Duodenal mucosa (tissue), 2 donors: ENCODE measurements at regions not wholly inside any gene's neighbourhood (a gene's known extent, or its start where the extent isn't known, plus 50 kb on each side); places are given as distances from the start of the nearest gene placed in this dataset.

ENCODE experiments used
- H3K27ac ChIP-seq: one replicate; pipeline ENCODE4 v1.7.0; 2013; ENCODE audit warnings: low read depth, low read length
- H3K27me3 ChIP-seq, 2 donors: one replicate each; pipeline ENCODE4 v1.7.0; 2013; ENCODE audit warnings: low read length in 2 of 2, control low read depth in 1 of 2; ENCODE audit not compliant: insufficient read depth in 2 of 2, control insufficient read depth in 1 of 2
- H3K36me3 ChIP-seq, 2 donors: one replicate each; pipeline ENCODE4 v1.7.0; 2013; ENCODE audit warnings: low read length in 2 of 2, control low read depth in 1 of 2; ENCODE audit not compliant: insufficient read depth in 2 of 2, control insufficient read depth in 1 of 2
- H3K4me1 ChIP-seq, 2 donors: one replicate each; pipeline ENCODE4 v1.7.0; 2013; ENCODE audit warnings: low read length in 2 of 2, control low read depth in 1 of 2; ENCODE audit not compliant: insufficient read depth in 2 of 2, control insufficient read depth in 1 of 2
- H3K4me3 ChIP-seq, 2 donors: one replicate each; pipeline ENCODE4 v1.7.0; 2013; ENCODE audit warnings: low read length in 2 of 2, low read depth in 1 of 2
- H3K9ac ChIP-seq, 2 donors: one replicate each; pipeline ENCODE4 v1.7.0; 2013; ENCODE audit warnings: low read length in 2 of 2, low read depth in 1 of 2
- H3K9me3 ChIP-seq, 2 donors: one replicate each; pipeline ENCODE4 v1.7.0; 2013; ENCODE audit warnings: low read length in 2 of 2, control low read depth in 1 of 2; ENCODE audit not compliant: control insufficient read depth in 1 of 2

- H3K36me3 ChIP-seq: no peaks in the 10 kb centered on the region
- no peak overlapping the region for H3K27ac ChIP-seq
- peaks cover 6 to 12% of the 10 kb centered on the region in 2 donors for H3K4me1 ChIP-seq
- no peaks in the 10 kb centered on the region for H3K27me3 ChIP-seq
- H3K4me3 ChIP-seq: no peak overlapping the region
- peaks cover 7 to 8% of the 10 kb centered on the region in 2 donors for H3K9me3 ChIP-seq
- H3K9ac ChIP-seq: no peak overlapping the region
These were observed 153.6 kb downstream of the SNX18 start for GRCh38 chr5:54671111-54671531.

- Histone ChIP-seq H3K4me1 (peaks cover 6 to 12% of the 10 kb centered on the region in 2 donors), H3K27me3 (no peaks in the 10 kb centered on the region), H3K36me3 (no peaks in the 10 kb centered on the region), H3K9me3 (peaks cover 7 to 8% of the 10 kb centered on the region in 2 donors), H3K4me3 (no peak overlapping the region), H3K9ac (no peak overlapping the region), H3K27ac (no peak overlapping the region)
These were observed 152.7 kb downstream of the SNX18 start for GRCh38 chr5:54670281-54670680.

- H3K4me3 ChIP-seq: no peak overlapping the region
- no peak overlapping the region for H3K27ac ChIP-seq
- peaks cover 6 to 12% of the 10 kb centered on the region in 2 donors for H3K4me1 ChIP-seq
These were observed 152.3 kb downstream of the SNX18 start for GRCh38 chr5:54669845-54670244.

GRCh38 chr5:54669285-54669684, 151.7 kb downstream of the SNX18 start:
- no peaks in the 10 kb centered on the region for H3K36me3 ChIP-seq
- no peak overlapping the region for H3K9ac ChIP-seq
- peaks cover 7 to 8% of the 10 kb centered on the region in 2 donors for H3K9me3 ChIP-seq
- no peaks in the 10 kb centered on the region for H3K27me3 ChIP-seq
- H3K4me3 ChIP-seq: no peak overlapping the region
- no peak overlapping the region for H3K27ac ChIP-seq
- H3K4me1 ChIP-seq: peaks cover 6 to 12% of the 10 kb centered on the region in 2 donors

More at GRCh38 chr5:54669845-54670244, 152.3 kb downstream of the SNX18 start:
- Histone ChIP-seq H3K9me3 (peaks cover 7 to 8% of the 10 kb centered on the region in 2 donors), H3K36me3 (no peaks in the 10 kb centered on the region), H3K9ac (no peak overlapping the region), H3K27me3 (no peaks in the 10 kb centered on the region)

- H3K9me3 ChIP-seq: peaks cover 7 to 8% of the 10 kb centered on the region in 2 donors
These were observed 150.5 kb downstream of the SNX18 start for GRCh38 chr5:54668096-54668495.

GRCh38 chr5:54667136-54667535, 149.6 kb downstream of the SNX18 start:
- Histone ChIP-seq H3K9me3 (peaks cover 3% of the 10 kb centered on the region in 2 donors), H3K4me3 (no peak overlapping the region), H3K4me1 (no peaks in the 10 kb centered on the region), H3K36me3 (no peaks in the 10 kb centered on the region), H3K9ac (no peak overlapping the region), H3K27ac (no peak overlapping the region), H3K27me3 (no peaks in the 10 kb centered on the region)

More at GRCh38 chr5:54668096-54668495, 150.5 kb downstream of the SNX18 start:
- no peak overlapping the region for H3K27ac ChIP-seq
- no peaks in the 10 kb centered on the region for H3K27me3 ChIP-seq
- H3K4me1 ChIP-seq: peaks cover 0 to 2% of the 10 kb centered on the region in 2 donors
- H3K4me3 ChIP-seq: no peak overlapping the region
- no peaks in the 10 kb centered on the region for H3K36me3 ChIP-seq
- H3K9ac ChIP-seq: no peak overlapping the region

- Histone ChIP-seq H3K27me3 (no peaks in the 10 kb centered on the region), H3K4me1 (no peaks in the 10 kb centered on the region), H3K9ac (no peak overlapping the region), H3K9me3 (no peaks in the 10 kb centered on the region), H3K36me3 (no peaks in the 10 kb centered on the region), H3K27ac (no peak overlapping the region), H3K4me3 (no peak overlapping the region)
These were observed 146.3 kb downstream of the SNX18 start for GRCh38 chr5:54663866-54664265.

GRCh38 chr5:54661111-54661510, 143.6 kb downstream of the SNX18 start:
- Histone ChIP-seq H3K9me3 (no peaks in the 10 kb centered on the region), H3K27me3 (no peaks in the 10 kb centered on the region), H3K36me3 (no peaks in the 10 kb centered on the region), H3K27ac (no peak overlapping the region), H3K4me1 (peaks cover 0 to 3% of the 10 kb centered on the region in 2 donors), H3K4me3 (no peak overlapping the region), H3K9ac (no peak overlapping the region)

- Histone ChIP-seq H3K9ac (no peak overlapping the region), H3K4me1 (peaks cover 0 to 7% of the 10 kb centered on the region in 2 donors), H3K9me3 (no peaks in the 10 kb centered on the region), H3K36me3 (no peaks in the 10 kb centered on the region), H3K27ac (no peak overlapping the region), H3K4me3 (no peak overlapping the region), H3K27me3 (no peaks in the 10 kb centered on the region)
These were observed 142.2 kb downstream of the SNX18 start for GRCh38 chr5:54659700-54660131.

GRCh38 chr5:54658010-54658409, 140.5 kb downstream of the SNX18 start:
- Histone ChIP-seq H3K27ac (no peak overlapping the region), H3K27me3 (no peaks in the 10 kb centered on the region), H3K9ac (no peak overlapping the region), H3K4me3 (no peak overlapping the region), H3K36me3 (no peaks in the 10 kb centered on the region), H3K9me3 (no peaks in the 10 kb centered on the region), H3K4me1 (peaks cover 0 to 7% of the 10 kb centered on the region in 2 donors)
